SKM-1 treated with dmso at 0.1 percent for 144 hours (cell line): ENCODE measurements at regions not wholly inside any gene's neighbourhood (a gene's known extent, or its start where the extent isn't known, plus 50 kb on each side); places are given as distances from the start of the nearest gene placed in this dataset.

Source experiments
- DNase-seq: peaks from one replicate; lab custom pipeline; 2025; ENCODE audit not compliant: unreplicated experiment; lab: John Stamatoyannopoulos, UW

DNA sequence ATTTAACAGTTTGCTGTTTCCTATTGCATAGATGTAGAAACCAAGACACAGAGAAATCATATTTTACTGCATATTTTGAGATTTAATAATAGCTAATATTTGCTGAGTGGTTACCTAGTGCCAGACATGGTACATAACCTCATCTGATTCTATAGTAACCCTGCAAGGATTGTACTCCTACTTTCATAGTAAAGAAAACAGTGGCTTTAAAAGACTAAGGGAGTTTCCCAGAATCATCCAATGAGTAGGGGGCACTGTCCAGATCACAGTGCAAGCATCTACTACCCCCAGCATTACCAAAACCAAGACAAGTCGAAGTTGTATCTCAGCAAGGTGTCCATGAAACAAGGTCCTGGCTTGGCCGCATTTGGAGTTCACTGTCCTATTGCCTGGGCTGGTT, 224.5 kb upstream of the TENM3 start:
- DNase-seq = no peak

DNA sequence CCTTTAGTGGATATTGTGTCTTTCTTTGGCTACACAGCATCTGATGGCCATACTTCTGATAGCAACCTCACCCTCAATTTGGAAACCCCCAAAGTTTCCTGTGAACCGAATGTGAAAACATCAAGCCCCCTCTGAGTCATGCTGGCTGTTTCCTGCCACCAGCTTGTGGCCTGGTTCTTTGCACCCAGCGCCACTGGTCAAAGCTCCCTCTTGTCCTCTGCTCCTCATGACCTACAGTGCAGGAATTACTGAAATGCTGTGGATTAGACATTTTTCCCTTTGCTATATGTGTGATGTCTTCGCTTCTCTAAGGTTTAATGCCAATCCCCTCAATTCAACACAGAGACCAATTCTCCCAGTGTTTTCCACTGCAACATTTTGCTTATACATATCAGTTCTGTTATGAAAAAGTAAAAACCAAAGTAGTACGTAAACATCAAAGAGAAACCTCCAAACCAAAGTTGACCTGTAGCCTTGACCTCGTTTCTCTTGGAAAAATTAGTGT, 224.0 kb upstream of the TENM3 start:
- no peak for DNase-seq

DNA sequence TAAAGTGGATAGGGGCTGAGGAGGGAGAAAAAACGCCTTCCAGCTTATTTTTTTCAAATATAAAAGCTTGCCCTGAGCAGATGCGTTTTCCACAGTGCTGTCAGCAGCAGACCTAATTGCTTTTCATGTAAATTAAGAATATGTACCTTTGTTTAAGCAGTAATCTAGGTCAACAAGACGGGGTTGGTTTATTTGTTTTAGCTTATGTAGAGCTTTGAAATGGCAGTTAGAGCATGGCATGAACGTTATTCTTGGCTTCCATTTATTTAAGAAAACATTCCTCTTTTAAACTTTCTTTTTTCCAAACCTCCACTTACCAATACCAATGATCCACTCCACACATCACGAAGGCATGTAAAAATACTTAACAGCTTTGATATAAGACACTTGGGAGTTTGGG, 220.3 kb upstream of the TENM3 start:
- DNase-seq = no peak

DNA sequence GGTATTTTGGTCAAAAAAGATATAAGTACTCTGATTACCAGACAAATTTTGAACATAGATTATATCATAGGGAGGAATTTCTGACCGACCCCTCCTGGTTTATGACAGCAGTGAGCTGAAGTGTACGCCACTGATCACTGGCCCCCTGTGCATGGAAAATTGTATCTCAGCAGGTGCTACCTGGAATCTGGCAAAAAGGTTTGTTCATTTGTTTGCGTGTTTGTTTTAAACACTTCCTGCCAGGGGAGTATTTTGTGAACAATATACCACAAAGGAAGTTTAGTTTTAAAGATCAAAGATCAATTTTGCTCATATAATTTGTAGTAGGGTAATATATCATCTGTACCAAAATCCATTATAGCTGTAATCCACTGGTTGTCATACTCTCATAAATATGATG, 219.7 kb upstream of the TENM3 start:
- no peak for DNase-seq

DNA sequence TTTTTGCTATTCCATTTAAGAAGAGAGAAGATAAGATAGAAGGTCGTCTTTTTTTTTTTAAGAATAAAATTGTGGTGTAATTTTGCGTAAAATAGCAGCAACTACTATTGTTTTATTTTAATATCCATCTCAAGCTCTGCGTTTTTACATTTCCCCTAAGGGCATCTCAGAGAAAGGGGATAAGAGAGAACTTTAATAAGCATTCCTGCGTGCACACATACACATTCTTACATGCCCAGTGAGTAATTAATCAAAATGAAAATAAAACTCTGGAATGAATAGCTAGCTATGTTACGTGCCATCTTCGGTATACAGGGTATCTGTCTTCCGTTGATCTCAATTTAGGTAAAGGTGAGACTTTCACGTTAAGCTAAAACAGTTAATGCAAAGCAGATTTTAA, 200.3 kb upstream of the TENM3 start:
- DNase-seq = no peak

DNA sequence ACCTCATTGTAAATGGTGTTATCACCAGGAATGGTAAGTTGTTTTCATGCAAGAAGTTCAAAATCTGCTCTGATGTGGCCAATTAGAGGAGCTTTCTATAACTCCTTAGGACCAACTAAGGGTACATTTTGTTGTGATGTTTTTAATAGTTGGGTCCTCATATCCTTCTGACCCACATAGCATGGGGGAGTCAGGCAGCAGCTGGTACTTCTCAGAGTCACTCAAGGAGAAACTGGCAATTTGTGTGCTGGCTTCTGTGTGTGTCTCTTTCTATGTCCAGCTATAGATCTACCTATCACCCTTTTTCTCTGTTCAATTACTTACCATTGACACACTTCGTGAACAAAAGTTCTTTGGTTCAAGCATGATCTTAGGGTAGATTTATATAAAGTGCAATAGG, 194.3 kb upstream of the TENM3 start:
- no peak for DNase-seq

DNA sequence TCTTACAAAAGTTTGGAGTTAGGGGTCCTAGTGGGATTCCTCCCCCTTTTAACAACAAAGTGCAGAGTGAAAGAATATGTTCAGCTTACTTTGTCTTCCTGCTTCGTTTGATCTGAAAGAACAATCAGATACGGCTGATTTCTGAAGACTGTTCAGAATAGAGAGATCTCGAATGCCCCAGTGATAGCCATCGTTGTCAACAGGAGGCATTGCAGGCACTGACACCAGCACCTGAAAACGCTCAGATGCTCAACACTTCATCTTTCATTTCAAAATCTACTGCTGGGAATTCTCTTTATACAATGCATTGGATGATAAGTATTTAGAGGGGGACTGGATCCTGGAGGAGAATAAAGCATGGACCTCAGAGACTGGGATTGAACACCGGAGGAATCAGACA, 186.3 kb upstream of the TENM3 start:
- DNase-seq = no peak

DNA sequence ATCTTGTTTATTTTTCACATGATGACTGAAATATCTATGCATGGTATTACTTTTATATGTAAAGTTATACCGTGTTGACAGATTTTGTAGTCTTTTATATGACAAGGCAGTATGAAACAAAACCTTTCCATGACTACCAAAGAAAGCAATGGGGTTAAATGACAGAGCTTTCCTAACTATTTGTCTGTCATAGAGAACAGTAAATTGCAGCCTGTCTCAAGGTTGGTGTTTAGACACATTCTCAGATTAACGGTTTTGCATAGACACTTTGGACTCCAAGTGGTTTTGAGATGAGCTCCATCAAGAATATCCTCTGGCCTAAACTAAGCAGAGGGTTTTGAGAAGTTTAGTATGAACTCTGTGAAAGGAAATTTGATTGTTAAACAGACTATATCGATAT, 180.7 kb upstream of the TENM3 start:
- DNase-seq = no peak

DNA sequence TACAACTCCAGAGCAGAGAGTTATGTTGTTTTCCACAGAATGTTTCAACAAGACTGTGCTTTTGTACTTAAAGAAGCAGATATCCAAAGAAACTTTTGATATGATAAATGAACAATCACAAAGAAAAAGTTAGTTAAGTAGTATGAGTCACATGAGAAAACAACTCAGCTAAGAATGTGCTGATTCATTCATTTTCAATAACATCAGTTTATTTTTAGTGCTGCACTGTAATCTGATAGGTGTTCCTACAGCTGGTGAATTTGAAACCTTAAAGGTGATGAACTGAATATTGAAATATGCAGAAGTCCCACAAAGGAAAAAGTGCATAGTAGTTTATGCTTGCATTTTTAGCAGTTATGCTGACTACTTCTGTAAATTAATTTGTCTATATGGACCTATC, 180.3 kb upstream of the TENM3 start:
- DNase-seq = no peak

DNA sequence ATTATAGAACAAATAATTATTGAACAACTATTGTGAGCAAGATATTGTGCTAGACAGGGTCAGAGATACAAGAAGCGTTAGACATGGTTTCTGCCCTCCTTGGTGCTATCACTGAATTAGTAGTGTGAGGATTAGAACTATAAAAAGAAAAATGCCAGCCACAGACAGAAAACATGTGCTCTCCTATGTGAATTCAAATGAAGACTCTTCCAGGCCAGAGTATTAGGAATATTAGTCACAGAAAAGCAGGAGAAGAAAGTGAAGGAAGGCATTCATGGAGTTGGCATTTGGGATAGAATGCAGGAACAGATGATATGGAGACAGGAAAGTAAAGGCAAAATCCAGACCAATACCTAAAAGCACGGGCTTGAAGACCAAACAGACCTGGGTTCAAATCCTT, 179.6 kb upstream of the TENM3 start:
- no peak for DNase-seq

DNA sequence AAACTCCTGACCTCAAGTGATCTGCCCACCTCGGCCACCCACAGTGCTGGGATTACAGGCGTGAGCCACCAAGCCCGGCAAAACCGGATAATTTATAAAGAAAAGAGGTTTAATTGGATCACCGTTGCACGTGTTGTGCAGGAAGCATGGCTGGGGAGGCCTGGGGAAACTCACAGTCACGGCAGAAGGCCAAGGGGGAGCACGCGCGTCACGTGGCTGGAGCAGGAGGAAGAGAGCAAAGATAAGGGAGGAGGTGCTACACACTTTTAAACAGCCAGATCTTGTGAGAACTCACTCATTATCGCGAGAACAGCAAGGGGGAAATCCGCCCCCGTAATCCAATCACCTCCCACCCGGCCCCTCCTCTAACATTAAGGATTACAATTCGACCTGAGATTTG, 177.9 kb upstream of the TENM3 start:
- no peak for DNase-seq

DNA sequence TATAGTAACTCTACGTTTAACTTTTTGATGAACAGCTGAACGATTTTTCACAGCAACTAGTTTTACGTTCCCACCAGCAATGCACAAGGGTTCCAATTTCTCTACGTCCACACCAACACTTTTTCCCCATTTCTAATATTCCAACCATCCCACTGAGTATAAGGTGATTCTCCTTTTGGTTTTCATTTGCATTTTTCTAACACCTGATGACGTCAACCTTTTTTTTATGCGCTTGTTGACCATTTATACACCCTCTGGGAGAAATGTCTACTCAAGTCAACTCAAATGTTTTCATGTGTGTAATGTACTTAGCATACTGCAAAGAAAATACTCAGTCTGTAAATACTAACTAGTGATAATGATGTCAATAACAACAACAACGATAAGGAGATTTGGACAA, 177.2 kb upstream of the TENM3 start:
- DNase-seq = no peak

DNA sequence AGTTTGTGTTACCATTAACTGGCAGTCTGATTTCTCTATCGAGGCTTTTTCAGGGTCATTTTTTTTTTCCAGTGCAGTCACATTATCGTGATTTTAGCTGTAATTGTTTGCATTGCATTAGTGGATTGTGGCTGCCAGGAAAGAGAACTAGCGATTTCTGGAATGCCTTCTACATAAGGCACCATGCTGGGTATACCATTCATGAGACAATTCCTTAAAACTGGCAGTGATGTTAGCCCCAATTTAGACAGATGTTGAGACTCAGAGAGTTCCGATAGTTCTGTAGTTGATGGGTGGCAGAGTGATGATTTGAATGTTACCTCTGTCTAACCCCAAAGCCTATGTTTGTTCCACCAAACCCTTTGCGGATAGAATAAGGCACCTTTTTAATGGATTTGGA, 175.4 kb upstream of the TENM3 start:
- DNase-seq = no peak

DNA sequence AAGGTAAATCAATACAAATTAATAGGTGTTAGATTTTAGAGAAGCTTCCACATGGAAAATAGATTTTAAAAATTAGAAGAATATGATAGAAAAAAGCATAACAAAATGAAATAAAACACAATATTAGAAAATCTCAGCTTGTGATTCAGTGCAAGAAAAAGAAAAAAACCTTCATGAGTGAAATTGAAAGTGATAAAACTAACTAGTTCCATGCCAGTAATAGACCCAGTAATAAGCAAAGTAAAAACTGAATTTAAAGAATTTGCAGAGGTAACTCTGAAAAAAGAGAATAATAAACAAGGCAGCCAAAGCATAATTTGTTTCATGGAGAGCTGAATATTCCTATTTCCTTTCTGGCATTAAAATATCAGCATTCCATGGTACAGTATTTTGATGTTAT, 174.3 kb upstream of the TENM3 start:
- DNase-seq = no peak

DNA sequence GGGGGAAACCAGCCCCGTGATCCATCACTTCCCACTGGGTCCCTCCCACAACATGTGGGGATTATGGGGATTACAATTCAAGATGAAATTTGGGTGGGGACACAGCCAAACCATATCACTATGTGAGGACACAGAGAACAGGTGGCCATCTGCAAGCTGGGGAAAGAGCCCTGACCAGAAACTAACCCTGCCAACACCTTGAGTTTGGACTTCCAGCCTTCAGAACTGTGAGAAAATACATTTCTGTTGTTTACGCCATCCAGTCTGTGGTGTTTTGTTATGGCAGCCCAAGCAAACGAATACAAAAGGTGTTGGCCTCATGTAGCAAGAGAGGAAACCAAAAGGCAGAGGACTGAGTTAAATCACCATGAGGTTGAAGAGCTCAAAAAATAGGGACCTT, 169.9 kb upstream of the TENM3 start:
- DNase-seq = no peak

DNA sequence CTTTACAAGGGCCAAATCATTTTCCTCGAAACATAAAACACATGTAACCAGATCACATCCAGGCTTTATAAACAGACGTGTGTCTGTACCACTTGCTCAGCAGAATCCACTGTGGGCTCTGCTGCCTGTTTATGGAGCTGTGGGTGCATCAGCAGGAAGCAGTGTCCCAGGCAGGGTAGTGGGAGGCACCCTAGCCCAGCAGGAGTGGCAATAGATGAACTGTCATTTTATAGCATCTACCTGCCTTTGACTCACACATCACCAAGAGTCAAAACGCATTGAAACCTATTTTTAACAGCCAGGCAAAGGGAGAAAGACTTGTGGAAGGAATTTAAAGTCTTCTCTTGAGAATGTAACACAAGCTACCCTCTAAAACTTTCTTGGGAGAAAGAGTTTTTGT, 169.1 kb upstream of the TENM3 start:
- no peak for DNase-seq

DNA sequence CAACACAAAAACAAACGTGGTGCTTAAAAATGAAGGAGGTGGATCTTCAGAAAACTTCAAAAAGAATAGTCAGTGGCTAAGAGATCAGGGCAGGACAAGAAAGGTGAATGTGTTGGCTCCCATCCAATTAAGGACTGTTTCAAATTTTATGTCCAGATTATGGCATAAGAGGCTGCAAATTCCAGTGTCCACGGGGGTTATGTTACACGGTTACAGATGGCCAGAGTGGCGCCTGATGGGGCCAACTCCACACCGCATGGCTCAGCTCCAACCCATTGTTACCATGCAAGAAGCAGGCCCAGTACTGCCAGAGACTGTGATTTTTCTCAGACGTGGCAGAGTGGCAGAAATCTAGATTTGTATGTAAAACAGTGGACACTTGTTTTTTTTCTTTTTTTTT, 168.4 kb upstream of the TENM3 start:
- DNase-seq = no peak

DNA sequence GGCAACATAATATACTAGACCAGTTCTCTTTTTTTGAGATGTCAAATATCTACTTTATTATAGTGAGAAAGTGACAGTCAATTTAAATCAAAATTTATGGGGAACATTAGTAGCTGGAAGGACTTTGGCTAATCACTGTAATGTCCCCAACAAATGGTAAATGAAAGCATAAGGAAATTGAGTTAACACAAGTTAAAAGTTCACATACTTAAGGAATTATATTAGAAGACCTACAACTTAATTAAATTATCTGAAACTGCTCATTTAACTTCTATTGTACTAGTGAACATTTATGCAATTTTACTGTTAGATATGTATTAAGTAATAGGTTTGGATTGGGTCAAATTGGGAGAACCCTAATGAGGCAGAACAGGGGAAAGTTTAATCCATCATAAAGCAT, 160.3 kb upstream of the TENM3 start:
- no peak for DNase-seq

DNA sequence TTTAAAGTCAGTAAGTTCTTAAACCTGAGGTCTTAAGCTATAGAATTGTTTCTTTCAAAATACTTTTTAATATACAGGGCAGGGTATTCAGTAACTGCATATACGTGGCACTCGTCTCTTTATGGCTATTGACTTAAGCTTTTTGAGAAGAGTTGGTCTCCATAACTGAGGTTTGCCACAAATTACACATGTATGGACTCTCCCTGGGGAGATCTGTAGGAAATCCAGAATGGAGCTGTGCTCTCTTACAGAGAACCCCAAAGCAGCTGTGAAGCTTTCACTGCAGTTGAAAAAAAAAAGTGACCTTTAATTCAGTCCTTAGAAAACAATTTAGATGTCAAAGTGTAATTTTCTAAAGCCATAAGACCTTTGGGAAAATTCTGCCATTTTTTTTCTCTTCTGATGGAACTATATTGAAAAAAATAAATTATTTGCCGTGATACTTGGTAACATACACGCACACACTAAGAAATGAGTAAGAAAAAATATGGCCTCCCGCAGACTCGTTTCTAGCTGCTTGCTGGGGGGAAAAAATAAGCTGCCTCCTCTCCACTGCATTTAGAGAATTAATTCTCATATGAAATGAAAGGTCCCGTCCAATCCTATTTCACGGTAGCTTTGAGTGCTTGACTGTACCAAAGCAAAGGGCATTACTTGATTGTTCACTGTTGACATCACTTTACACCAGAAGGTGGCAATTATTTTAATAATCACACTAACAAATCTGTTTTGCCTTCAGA, 159.4 kb upstream of the TENM3 start:
- DNase-seq = no peak

DNA sequence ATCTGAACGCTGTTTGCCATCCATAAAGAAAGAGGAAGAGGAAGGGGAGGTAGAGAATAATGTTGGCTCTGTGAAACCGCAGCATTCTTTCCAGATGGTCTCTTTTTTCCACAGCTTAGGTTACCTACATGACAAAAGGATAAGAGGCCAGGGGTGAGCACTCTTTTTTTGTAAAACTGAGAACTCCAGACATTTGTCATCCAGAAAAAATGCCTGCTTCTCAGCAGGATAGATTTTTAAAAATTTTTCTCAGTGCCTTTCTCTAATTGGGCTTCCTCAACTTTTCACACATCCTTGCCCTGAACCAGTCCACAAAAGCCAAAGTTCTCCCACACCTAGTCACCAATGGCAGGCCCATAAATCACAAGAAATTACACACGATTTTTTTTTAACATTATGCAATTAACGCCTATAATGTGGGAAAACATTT, 158.1 kb upstream of the TENM3 start:
- no peak for DNase-seq

DNA sequence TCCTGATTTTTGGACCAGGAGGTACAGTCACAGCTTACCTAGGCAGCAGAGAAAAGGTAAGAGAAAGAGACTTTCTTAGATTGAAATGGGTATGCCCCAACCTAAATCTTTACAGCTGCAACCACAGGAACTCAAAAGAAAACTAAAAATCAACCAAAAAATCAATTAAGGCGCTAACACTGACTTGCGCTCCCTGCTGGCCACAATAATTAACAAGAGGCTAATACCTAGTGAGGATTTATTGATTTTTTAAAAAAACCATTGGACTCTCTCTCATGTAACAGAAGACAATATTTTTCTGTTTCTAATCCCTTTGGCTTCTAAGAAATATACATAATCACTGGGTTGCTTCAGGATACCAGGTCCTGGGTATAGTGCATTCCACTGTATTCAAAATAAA, 153.9 kb upstream of the TENM3 start:
- DNase-seq = no peak

DNA sequence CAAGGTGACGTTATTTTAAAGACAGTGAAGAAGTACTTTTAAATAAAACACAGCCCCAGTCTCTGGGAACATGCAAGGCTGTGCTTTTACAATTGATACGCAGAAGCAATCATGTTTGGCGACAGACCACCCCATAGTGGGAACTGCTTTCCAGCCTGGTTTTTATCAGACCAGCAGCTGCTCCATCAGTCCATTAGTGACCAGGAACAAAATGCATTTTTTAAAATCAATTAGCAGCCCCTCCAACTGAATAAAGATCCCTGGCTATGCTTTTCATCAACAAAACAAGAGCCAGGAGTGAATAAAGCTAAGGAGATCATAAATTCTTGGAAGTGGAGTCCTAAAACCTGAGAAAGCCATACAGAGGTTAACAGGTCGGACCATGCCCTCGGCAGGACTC, 153.0 kb upstream of the TENM3 start:
- no peak for DNase-seq

DNA sequence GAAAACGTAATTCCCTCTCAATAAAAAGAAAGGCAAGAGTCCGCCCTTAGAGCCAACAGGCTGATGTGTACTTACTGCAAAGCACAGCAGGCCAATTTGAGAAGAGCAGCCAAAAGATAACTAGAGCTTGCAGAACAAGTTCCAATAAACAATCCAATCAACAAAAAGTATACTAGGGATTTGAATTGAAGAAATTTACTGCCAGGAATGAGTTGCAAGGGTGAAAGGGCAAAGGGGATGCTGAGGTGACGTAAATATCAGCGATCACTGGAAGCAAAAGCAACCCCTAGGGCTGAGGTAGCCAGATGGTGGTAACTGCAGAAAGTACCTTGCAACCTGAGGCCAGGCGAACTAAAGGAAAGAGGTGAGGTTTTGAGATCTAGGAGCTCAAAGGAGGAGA, 152.1 kb upstream of the TENM3 start:
- no peak for DNase-seq
